ENCODE measurements at regions not wholly inside any gene's neighbourhood (a gene's known extent, or its start where the extent isn't known, plus 50 kb on each side); places are given as distances from the start of the nearest gene placed in this dataset.

- Histone ChIP-seq H3K4me1 (ENCODE audit: control insufficient read depth in 1 of 2, low read depth in 2 of 2) (no peaks in the 10 kb centered on the region), H3K4me3 (no peak overlapping the region), H3K9me3 (no peaks in the 10 kb centered on the region), H3K27me3 (replicated peaks; ENCODE audit: insufficient read depth) (no peaks in the 10 kb centered on the region), H3K27ac (no peak overlapping the region), H3K36me3 (no peaks in the 10 kb centered on the region)
- no peak for TF ChIP-seq CTCF (IDR thresholded peaks at IDR 0.05)
- DNase-seq (ENCODE audit: low spot score), result no peak
- no peak for ATAC-seq (ENCODE audit: insufficient number of reproducible peaks, low FRiP score, low read depth)
Measured at GRCh38 chr9:85156652-85157051, 487.1 kb downstream of the NTRK2 start.

DNA sequence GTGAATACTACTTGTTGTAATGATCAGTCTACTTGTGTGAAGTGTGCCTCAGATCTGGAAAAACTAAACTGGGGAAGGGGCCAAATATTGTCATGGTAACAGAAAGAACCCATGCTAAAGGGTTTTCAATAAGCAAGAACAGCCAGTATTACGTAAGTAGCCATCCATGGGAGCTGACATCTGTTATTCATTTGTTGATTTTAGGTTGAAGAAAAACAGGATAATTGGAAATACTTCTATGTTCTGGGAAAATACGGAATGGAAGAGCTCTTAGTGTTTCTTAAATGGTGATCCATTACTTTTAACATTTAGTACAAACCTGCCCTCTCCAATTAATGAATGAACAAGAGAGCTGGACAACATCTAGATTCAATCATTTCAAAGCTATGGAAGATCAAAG is 485.8 kb downstream of the NTRK2 start:
- DNase-seq (ENCODE audit: low spot score) (no peak), ATAC-seq (ENCODE audit: insufficient number of reproducible peaks, low FRiP score, low read depth) (no peak)
- Histone ChIP-seq H3K27me3 (replicated peaks; ENCODE audit: insufficient read depth) (no peaks in the 10 kb centered on the region), H3K36me3 (no peaks in the 10 kb centered on the region), H3K27ac (no peak overlapping the region), H3K9me3 (no peaks in the 10 kb centered on the region), H3K4me1 (ENCODE audit: control insufficient read depth in 1 of 2, low read depth in 2 of 2) (no peaks in the 10 kb centered on the region), H3K4me3 (no peak overlapping the region)
- TF ChIP-seq CTCF (IDR thresholded peaks at IDR 0.05), result no peak

DNA sequence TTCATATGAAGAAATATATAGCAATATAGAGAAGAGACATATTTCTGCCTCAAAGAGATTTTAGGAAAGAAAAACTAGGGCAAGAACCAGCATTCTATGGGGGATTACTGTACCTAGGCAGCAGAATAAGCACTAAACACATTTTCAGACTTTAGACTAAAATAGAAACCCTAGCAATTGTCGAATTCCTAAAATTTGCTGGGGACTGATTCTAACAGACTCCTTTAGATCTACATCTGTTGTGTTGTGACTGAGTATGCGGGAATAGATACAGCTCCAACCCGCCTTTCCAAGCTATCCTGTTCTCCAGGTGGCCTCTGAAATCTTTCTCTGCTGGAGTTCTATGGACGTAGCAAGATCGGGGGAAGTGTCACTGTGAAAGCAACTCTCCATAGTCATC is 482.2 kb downstream of the NTRK2 start:
- H3K27me3 ChIP-seq (replicated peaks; ENCODE audit: insufficient read depth), result no peaks in the 10 kb centered on the region
- no peak overlapping the region for H3K27ac ChIP-seq
- H3K9me3 ChIP-seq, result no peaks in the 10 kb centered on the region
- H3K4me3 ChIP-seq, result no peak overlapping the region
- DNase-seq (ENCODE audit: low spot score), result no peak
- no peak for ATAC-seq (ENCODE audit: insufficient number of reproducible peaks, low FRiP score, low read depth)
- TF ChIP-seq CTCF (IDR thresholded peaks at IDR 0.05), result no peak
- H3K4me1 ChIP-seq (ENCODE audit: control insufficient read depth in 1 of 2, low read depth in 2 of 2), result no peaks in the 10 kb centered on the region
- no peaks in the 10 kb centered on the region for H3K36me3 ChIP-seq

- H3K27ac ChIP-seq, result no peak overlapping the region
- no peak for TF ChIP-seq CTCF (IDR thresholded peaks at IDR 0.05)
- H3K4me3 ChIP-seq, result no peak overlapping the region
- no peaks in the 10 kb centered on the region for H3K9me3 ChIP-seq
- DNase-seq (ENCODE audit: low spot score), result no peak
- no peaks in the 10 kb centered on the region for H3K4me1 ChIP-seq (ENCODE audit: control insufficient read depth in 1 of 2, low read depth in 2 of 2)
- no peak for ATAC-seq (ENCODE audit: insufficient number of reproducible peaks, low FRiP score, low read depth)
- H3K36me3 ChIP-seq, result no peaks in the 10 kb centered on the region
- H3K27me3 ChIP-seq (replicated peaks; ENCODE audit: insufficient read depth), result no peaks in the 10 kb centered on the region
Measured at GRCh38 chr9:85151162-85151561, 481.6 kb downstream of the NTRK2 start.

- Histone ChIP-seq H3K36me3 (no peaks in the 10 kb centered on the region), H3K27me3 (replicated peaks; ENCODE audit: insufficient read depth) (no peaks in the 10 kb centered on the region), H3K4me3 (no peak overlapping the region), H3K27ac (no peak overlapping the region), H3K9me3 (no peaks in the 10 kb centered on the region), H3K4me1 (ENCODE audit: control insufficient read depth in 1 of 2, low read depth in 2 of 2) (peaks cover 4 to 8% of the 10 kb centered on the region in 2 donors)
- no peak for TF ChIP-seq CTCF (IDR thresholded peaks at IDR 0.05)
- DNase-seq (ENCODE audit: low spot score) (no peak), ATAC-seq (ENCODE audit: insufficient number of reproducible peaks, low FRiP score, low read depth) (no peak)
Measured at GRCh38 chr9:85147046-85147640, 477.6 kb downstream of the NTRK2 start.
